Stimulated activated CD4-positive, alpha-beta T cell treated with anti-CD3 and anti-CD28 coated beads, Interleukin-12 subunit alpha, Interleukin-12 subunit beta, amount 100 ng/mL, for 24 hours (primary cell): ENCODE measurements at regions not wholly inside any gene's neighbourhood (a gene's known extent, or its start where the extent isn't known, plus 50 kb on each side); places are given as distances from the start of the nearest gene placed in this dataset.
A peak's percentile ranks its signal among the peaks of the same experiment; 100 is the strongest.

ENCODE experiments used
- DNase-seq, 2 experiments: peaks; one replicate each; pipeline ENCODE4 v3.0.0-alpha.2; 2020; ENCODE audit warnings: low read depth in 2 of 2

- no peak for DNase-seq
These were observed 187.4 kb upstream of the TNRC6C start for GRCh38 chr17:77771145-77771544.

- no peak for DNase-seq
These were observed 186.9 kb upstream of the TNRC6C start for GRCh38 chr17:77771587-77771986.

- DNase-seq, result no peak
These were observed 186.5 kb upstream of the TNRC6C start for GRCh38 chr17:77771998-77772397.

GRCh38 chr17:77772461-77772897 lies 186.0 kb upstream of the TNRC6C start:
- peak; percentile 24 to 45 for DNase-seq

GRCh38 chr17:77772899-77773358 lies 185.6 kb upstream of the TNRC6C start:
- DNase-seq, result no peak

- DNase-seq, result no peak
These were observed 184.3 kb upstream of the TNRC6C start for GRCh38 chr17:77774182-77774581.

- DNase-seq, result no peak
These were observed 179.6 kb upstream of the TNRC6C start for GRCh38 chr17:77778636-77779489.

GRCh38 chr17:77779711-77780539 lies 178.6 kb upstream of the TNRC6C start:
- no peak for DNase-seq

- no peak for DNase-seq
These were observed 177.0 kb upstream of the TNRC6C start for GRCh38 chr17:77781536-77781935.

- DNase-seq, result no peak
These were observed 176.3 kb upstream of the TNRC6C start for GRCh38 chr17:77782201-77782600.

- no peak for DNase-seq
These were observed 175.9 kb upstream of the TNRC6C start for GRCh38 chr17:77782611-77783010.

- DNase-seq, result peak; percentile 34 to 44
These were observed 174.3 kb upstream of the TNRC6C start for GRCh38 chr17:77783991-77784820.

- DNase-seq, result no peak
These were observed 173.1 kb upstream of the TNRC6C start for GRCh38 chr17:77785312-77785905.

GRCh38 chr17:77786090-77786489 lies 172.4 kb upstream of the TNRC6C start:
- DNase-seq, result no peak

- no peak for DNase-seq
These were observed 171.6 kb upstream of the TNRC6C start for GRCh38 chr17:77786740-77787505.

- no peak for DNase-seq
These were observed 168.2 kb upstream of the TNRC6C start for GRCh38 chr17:77790143-77790829.

- DNase-seq, result no peak
These were observed 165.9 kb upstream of the TNRC6C start for GRCh38 chr17:77792626-77793025.

GRCh38 chr17:77793146-77793970 lies 165.1 kb upstream of the TNRC6C start:
- no peak for DNase-seq

- DNase-seq, result no peak
These were observed 164.6 kb upstream of the TNRC6C start for GRCh38 chr17:77793971-77794235.
